WERI-Rb-1 (cell line): ENCODE measurements at regions not wholly inside any gene's neighbourhood (a gene's known extent, or its start where the extent isn't known, plus 50 kb on each side); places are given as distances from the start of the nearest gene placed in this dataset.

Source experiments
- DNase-seq: peaks from one replicate; pipeline ENCODE4 v3.0.0-alpha.2; 2020
- H3K27ac ChIP-seq: fragments of 250-450 bp; sonication (Bioruptor Pico); 2 replicates; pipeline ENCODE4 v1.5.1; 2020; ENCODE audit warnings: mild to moderate bottlenecking, moderate library complexity
- H3K27me3 ChIP-seq: fragments of 250-450 bp; sonication (Bioruptor Pico); 2 replicates; pipeline ENCODE4 v1.5.1; 2021; ENCODE audit warnings: mild to moderate bottlenecking, low read depth, moderate library complexity; ENCODE audit not compliant: insufficient read depth, severe bottlenecking
- H3K36me3 ChIP-seq: fragments of 250-450 bp; sonication (Bioruptor Pico); 2 replicates; pipeline ENCODE4 v1.5.1; 2020; ENCODE audit warnings: mild to moderate bottlenecking, moderate library complexity
- H3K4me3 ChIP-seq: 2 replicates; pipeline ENCODE4 v1.5.1; 2011; ENCODE audit warnings: low read depth, mild to moderate bottlenecking, control low read depth, low read length
- H3K9me3 ChIP-seq: fragments of 250-450 bp; sonication (Bioruptor Pico); 2 replicates; pipeline ENCODE4 v1.5.1; 2021; ENCODE audit warnings: mild to moderate bottlenecking, moderate library complexity; ENCODE audit not compliant: severe bottlenecking
- TF ChIP-seq, protein P1 (sequence below): IDR thresholded peaks from 2 replicates; pipeline ENCODE4 v1.5.1; 2011; ENCODE audit warnings: low read depth, mild to moderate bottlenecking, control low read depth, inconsistent platforms, low read length

DNA sequence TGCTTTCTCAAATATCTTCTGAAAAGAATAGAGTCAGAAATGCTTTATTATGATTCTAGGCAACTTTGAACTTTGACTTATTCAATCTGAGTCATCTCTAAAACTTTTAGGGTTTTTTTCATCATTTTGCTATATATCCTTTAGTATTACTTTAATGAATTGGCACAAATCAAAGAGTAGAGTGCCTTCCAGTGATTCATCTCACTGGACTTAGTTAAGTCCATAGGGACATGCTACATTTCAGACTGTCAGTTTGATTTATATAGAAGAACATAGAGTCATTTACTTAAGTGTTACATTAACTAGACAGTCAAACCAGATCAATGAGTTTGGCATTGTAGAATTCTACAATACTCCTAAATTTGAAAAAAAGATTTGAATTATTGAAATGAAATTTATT lies 1235.7 kb upstream of the MAP3K7 start:
- TF ChIP-seq, protein P1, sequence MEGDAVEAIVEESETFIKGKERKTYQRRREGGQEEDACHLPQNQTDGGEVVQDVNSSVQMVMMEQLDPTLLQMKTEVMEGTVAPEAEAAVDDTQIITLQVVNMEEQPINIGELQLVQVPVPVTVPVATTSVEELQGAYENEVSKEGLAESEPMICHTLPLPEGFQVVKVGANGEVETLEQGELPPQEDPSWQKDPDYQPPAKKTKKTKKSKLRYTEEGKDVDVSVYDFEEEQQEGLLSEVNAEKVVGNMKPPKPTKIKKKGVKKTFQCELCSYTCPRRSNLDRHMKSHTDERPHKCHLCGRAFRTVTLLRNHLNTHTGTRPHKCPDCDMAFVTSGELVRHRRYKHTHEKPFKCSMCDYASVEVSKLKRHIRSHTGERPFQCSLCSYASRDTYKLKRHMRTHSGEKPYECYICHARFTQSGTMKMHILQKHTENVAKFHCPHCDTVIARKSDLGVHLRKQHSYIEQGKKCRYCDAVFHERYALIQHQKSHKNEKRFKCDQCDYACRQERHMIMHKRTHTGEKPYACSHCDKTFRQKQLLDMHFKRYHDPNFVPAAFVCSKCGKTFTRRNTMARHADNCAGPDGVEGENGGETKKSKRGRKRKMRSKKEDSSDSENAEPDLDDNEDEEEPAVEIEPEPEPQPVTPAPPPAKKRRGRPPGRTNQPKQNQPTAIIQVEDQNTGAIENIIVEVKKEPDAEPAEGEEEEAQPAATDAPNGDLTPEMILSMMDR, result no peak
- no peak overlapping the region for H3K4me3 ChIP-seq
- no peaks in the 10 kb centered on the region for H3K36me3 ChIP-seq
- DNase-seq, result no peak
- no peaks in the 10 kb centered on the region for H3K27me3 ChIP-seq
- no peak overlapping the region for H3K27ac ChIP-seq
- no peaks in the 10 kb centered on the region for H3K9me3 ChIP-seq

DNA sequence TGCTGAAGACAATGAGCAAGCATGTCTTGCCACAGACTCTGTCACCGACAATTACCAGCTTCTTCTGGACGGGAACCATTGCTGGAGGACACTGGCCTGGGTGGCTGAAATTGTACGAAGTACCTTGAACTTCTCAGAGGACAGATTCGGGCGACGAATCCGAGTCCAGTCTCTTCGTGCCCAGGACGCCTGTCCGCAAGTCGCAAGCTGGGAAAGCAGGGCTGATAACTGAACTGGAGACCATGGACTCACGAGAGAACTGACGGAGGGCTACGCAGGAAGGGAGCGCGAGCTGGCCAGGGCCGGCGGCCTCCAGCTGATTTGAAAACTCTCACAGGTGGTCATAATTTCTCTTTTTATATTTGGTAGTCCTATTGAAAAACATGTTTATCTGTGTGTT lies 1229.5 kb upstream of the MAP3K7 start:
- no peak for DNase-seq
- Histone ChIP-seq H3K36me3 (no peaks in the 10 kb centered on the region), H3K27ac (no peak overlapping the region), H3K27me3 (no peaks in the 10 kb centered on the region), H3K4me3 (no peak overlapping the region), H3K9me3 (no peaks in the 10 kb centered on the region)
- TF ChIP-seq, protein P1, result no peak

DNA sequence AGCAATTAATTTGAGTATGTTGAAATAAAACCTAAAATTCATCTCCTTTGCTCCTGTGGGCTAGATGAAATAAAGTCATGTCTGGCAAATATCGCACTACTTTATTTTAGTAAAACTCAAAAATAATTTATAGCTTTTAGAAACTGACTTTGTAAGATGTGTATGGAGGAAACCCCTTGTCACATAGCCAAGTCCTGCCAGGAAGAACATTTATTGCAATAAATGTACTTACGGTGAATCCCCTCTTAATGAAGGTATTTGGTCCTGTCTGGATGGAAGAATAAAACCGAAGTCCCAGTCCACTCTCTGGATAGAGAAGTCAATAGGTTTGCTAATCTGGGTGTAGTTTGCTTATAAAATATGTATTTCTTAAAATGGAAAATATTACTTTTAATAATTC lies 1226.8 kb upstream of the MAP3K7 start:
- DNase-seq, result no peak
- TF ChIP-seq, protein P1, result no peak
- H3K36me3 ChIP-seq, result no peaks in the 10 kb centered on the region
- H3K4me3 ChIP-seq, result no peak overlapping the region
- no peaks in the 10 kb centered on the region for H3K27me3 ChIP-seq
- H3K27ac ChIP-seq, result no peak overlapping the region
- H3K9me3 ChIP-seq, result no peaks in the 10 kb centered on the region

DNA sequence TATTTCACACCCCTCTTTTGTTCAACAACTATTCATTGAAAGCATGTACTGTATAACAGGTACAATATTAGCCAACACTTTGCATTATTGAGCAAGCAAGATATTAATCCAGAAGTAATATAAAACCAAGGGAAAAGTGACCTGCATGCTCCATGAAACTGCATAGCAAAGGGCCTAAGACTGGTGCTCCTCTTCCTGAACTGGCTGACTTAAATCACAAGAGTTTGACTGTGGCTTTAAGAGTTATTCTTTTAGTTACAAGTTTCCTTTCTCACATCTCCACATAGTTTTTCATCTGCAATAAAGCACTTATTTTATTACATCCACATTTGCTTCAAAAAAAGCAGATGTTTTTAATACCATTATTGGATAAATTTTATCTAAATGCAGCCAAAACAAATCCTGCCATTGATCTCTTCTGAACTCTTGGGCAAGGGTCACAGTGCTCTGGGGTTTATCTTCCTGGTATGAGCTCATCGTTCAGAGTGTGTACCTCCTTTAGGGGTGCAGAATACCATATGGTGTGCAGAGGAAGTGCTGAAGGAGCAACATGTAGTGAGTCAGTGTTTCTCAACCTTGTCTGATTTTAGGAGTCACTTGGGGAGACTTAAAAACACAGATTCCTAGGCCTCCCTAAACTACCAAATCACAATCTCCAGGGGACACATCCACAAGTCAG lies 1225.9 kb upstream of the MAP3K7 start:
- H3K9me3 ChIP-seq, result no peaks in the 10 kb centered on the region
- H3K36me3 ChIP-seq, result no peaks in the 10 kb centered on the region
- no peak overlapping the region for H3K4me3 ChIP-seq
- H3K27me3 ChIP-seq, result no peaks in the 10 kb centered on the region
- DNase-seq, result peak; percentile 19
- TF ChIP-seq, protein P1, result no peak
- no peak overlapping the region for H3K27ac ChIP-seq

DNA sequence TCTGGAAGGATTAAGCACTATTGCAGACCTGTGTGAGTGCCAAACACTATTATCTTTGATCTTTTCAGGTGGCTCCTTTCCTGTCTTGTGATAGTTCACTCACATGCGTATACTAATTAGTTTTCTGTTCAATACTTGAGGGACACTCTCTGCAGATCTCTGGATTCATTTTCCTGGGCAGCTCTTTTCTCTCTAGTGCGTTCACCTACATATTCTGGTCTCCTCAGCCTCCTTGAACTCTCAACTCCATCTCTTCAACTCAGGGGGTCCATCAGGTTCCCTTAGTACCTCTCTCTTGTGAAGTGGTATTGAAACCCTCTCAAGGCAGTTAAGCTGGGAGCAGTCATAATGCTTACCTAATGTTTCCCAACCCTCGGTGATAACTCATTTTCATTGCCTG lies 1218.1 kb upstream of the MAP3K7 start:
- no peaks in the 10 kb centered on the region for H3K36me3 ChIP-seq
- no peak overlapping the region for H3K4me3 ChIP-seq
- no peaks in the 10 kb centered on the region for H3K9me3 ChIP-seq
- TF ChIP-seq, protein P1, result no peak
- DNase-seq, result no peak
- H3K27me3 ChIP-seq, result no peaks in the 10 kb centered on the region
- no peak overlapping the region for H3K27ac ChIP-seq

DNA sequence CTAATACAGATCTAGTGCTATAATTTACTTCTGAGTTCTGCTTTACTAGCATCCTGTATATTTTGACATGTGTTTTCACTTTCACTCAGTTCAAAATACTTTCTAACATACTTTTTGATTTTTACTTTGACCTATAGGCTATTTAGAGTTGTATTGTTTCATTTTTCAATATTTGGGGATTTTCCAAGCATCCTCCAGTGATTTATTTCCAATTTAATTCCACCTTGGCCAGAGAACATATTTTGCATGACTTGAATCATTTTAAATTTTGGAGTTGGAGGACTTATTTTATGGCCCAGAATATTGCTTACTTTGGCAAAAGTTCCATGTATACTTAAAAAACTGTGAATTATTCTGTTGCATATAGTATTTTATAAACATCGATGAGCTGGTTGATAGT lies 1215.6 kb upstream of the MAP3K7 start:
- DNase-seq, result no peak
- Histone ChIP-seq H3K36me3 (no peaks in the 10 kb centered on the region), H3K27ac (no peak overlapping the region), H3K9me3 (no peaks in the 10 kb centered on the region), H3K27me3 (no peaks in the 10 kb centered on the region), H3K4me3 (no peak overlapping the region)
- TF ChIP-seq, protein P1, result no peak
